SK-N-SH treated with all-trans-retinoic acid at 6 μM for 48 hours (cell line): ENCODE measurements at regions not wholly inside any gene's neighbourhood (a gene's known extent, or its start where the extent isn't known, plus 50 kb on each side); places are given as distances from the start of the nearest gene placed in this dataset.

ENCODE experiments used
- ESRRG ChIP-seq: fragments of 250-450 bp; sonication (Bioruptor Pico); IDR thresholded peaks from 2 replicates; pipeline ENCODE4 v1.6.1; 2021; ENCODE audit warnings: mild to moderate bottlenecking
- PATZ1 ChIP-seq: fragments of 250-450 bp; sonication (Bioruptor Pico); IDR thresholded peaks from 2 replicates; pipeline ENCODE4 v1.8.0; 2020; ENCODE audit warnings: mild to moderate bottlenecking, moderate library complexity, borderline replicate concordance

- TF ChIP-seq PATZ1 (CRISPR knock-in tag) = no peak
- no peak for TF ChIP-seq ESRRG (CRISPR knock-in tag)
These were observed 1493.9 kb downstream of the UQCRFS1 start for GRCh38 chr19:27719034-27719433.
